Kidney epithelial cell (primary cell): ENCODE measurements at regions not wholly inside any gene's neighbourhood (a gene's known extent, or its start where the extent isn't known, plus 50 kb on each side); places are given as distances from the start of the nearest gene placed in this dataset.

ENCODE experiments used
- DNase-seq: peaks from one replicate; pipeline ENCODE4 v3.0.0-alpha.2; 2010; ENCODE audit warnings: low read depth
- H3K27me3 ChIP-seq: 2 replicates; pipeline ENCODE4 v1.6.0; 2011; ENCODE audit warnings: low read length; ENCODE audit not compliant: control insufficient read depth, insufficient read depth
- H3K36me3 ChIP-seq: 2 replicates; pipeline ENCODE4 v1.5.1; 2011; ENCODE audit warnings: low read length; ENCODE audit not compliant: control insufficient read depth, insufficient read depth
- H3K4me3 ChIP-seq: 2 replicates; pipeline ENCODE4 v1.5.1; 2011; ENCODE audit warnings: low read depth, mild to moderate bottlenecking, control low read depth, low read length
- TF ChIP-seq, protein P1 (sequence below): IDR thresholded peaks from 2 replicates; pipeline ENCODE4 v1.5.1; 2011; ENCODE audit warnings: mild to moderate bottlenecking, moderate library complexity, low read length, control low read depth, inconsistent platforms; ENCODE audit not compliant: insufficient read depth, poor library complexity, severe bottlenecking

DNA sequence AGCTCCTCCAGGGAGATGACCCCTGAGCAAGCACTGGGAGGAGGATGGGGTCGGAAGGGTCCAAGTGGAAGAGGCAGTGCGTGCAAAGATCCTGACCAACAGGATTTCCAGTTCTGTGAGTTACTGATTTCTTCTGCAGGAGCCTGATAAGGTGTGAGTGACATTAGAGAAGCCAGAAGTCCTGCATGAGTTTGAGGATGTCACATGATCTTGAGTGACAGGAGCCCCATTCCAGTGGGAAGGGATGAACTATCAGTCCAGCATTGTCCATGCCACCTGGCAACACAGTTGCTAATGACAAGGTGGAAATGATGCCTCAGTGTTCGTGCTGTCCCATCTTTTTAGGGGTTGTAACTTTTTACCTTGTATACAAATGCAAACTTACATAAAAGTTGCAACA is 285.1 kb upstream of the HDAC4 start:
- no peak for DNase-seq
- Histone ChIP-seq H3K4me3 (no peak overlapping the region), H3K36me3 (no peaks in the 10 kb centered on the region), H3K27me3 (peaks cover 4% of the 10 kb centered on the region)
- TF ChIP-seq, protein P1, sequence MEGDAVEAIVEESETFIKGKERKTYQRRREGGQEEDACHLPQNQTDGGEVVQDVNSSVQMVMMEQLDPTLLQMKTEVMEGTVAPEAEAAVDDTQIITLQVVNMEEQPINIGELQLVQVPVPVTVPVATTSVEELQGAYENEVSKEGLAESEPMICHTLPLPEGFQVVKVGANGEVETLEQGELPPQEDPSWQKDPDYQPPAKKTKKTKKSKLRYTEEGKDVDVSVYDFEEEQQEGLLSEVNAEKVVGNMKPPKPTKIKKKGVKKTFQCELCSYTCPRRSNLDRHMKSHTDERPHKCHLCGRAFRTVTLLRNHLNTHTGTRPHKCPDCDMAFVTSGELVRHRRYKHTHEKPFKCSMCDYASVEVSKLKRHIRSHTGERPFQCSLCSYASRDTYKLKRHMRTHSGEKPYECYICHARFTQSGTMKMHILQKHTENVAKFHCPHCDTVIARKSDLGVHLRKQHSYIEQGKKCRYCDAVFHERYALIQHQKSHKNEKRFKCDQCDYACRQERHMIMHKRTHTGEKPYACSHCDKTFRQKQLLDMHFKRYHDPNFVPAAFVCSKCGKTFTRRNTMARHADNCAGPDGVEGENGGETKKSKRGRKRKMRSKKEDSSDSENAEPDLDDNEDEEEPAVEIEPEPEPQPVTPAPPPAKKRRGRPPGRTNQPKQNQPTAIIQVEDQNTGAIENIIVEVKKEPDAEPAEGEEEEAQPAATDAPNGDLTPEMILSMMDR = no peak

DNA sequence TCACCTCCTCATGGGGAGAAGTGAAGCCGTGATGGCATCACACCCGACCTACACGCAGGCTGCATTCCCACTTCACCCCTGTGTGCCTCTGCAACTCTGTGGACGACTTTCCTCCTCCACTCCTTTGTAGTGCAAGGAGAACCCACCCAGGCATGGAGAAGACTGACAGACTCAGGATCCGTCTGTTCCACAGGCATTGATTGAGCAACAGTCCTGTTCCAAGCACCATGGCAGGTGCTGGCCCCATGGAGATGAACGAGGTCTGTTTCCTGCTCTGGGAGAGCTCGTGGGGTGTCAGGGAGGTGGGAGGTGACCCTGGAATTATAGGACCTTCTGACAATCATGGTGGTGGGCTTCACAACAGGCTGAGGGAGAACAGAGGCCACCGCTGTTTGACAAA is 284.7 kb upstream of the HDAC4 start:
- TF ChIP-seq, protein P1 = no peak
- Histone ChIP-seq H3K4me3 (no peak overlapping the region), H3K27me3 (peaks cover 4% of the 10 kb centered on the region)

DNA sequence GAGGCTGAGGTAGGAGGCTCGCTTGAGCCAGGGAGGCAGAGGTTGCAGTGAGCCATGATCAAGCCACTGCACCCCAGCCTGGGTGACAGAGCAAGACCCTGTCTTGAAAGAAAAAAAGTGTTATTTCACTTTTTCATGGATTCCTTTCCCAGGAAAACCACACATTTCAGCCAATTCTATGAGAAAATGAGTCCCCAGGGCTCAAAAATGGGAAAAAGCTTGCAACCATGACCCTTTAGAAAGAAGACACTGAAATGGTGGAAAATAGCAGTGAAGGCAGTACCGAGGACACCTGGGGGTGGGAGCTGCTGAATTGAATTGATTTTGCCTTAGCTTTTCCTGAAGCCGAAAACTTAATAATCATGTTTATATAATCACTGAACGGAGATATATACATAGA is 284.2 kb upstream of the HDAC4 start:
- DNase-seq = no peak
- Histone ChIP-seq H3K36me3 (no peaks in the 10 kb centered on the region), H3K27me3 (peaks cover 4% of the 10 kb centered on the region), H3K4me3 (no peak overlapping the region)
- TF ChIP-seq, protein P1 = no peak

More for the DNA sequence above, 284.7 kb upstream of the HDAC4 start:
- DNase-seq = no peak
- H3K36me3 ChIP-seq = no peaks in the 10 kb centered on the region

DNA sequence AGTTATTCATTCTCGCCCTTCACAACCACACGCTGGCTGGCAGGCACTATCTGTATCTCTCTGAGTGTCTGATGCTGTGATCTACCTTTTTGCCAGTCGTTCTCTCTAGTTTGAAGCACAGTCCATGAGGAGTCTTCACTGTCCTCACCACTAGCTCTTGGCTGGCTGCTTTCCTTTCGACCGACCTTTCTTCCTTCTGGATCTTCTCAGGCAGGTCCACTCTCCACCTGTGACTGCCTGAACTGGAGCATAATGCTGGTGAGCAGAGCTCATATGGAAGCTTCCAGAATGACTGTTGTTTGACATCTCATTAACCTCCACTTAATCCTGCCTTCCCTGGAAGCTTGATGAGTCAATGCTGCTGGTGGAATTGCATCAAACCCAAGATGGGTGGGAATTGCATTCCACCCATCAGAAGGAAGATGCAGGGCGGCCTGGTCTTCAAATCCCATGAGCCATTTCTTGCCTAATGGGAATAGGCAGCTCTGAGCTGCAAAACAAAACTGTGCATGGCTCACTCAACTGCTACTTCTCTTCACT is 283.5 kb upstream of the HDAC4 start:
- Histone ChIP-seq H3K36me3 (no peaks in the 10 kb centered on the region), H3K4me3 (no peak overlapping the region), H3K27me3 (peaks cover 4% of the 10 kb centered on the region)
- DNase-seq = no peak
- TF ChIP-seq, protein P1 = no peak

DNA sequence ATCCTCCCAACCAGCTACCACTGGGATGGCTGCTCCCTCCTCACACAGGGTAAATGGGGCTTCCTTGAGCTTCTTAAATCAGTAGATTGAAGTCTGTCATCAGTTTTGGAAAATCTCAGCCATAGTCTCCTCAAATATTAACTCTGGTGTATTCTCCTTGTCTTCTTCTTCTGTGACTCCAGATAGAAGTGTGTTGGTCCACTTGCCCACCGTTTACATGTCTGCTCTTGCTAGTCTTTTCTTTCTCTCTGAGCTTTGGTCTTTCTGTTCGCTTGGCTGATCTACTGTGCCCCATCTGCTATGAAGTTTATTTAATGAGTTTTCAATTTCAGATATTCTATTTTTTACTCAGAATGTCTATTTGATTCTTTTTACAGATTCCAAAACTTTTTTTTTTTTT is 281.7 kb upstream of the HDAC4 start:
- DNase-seq = no peak
- no peaks in the 10 kb centered on the region for H3K27me3 ChIP-seq
- H3K36me3 ChIP-seq = no peaks in the 10 kb centered on the region
- TF ChIP-seq, protein P1 = no peak
- H3K4me3 ChIP-seq = no peak overlapping the region

DNA sequence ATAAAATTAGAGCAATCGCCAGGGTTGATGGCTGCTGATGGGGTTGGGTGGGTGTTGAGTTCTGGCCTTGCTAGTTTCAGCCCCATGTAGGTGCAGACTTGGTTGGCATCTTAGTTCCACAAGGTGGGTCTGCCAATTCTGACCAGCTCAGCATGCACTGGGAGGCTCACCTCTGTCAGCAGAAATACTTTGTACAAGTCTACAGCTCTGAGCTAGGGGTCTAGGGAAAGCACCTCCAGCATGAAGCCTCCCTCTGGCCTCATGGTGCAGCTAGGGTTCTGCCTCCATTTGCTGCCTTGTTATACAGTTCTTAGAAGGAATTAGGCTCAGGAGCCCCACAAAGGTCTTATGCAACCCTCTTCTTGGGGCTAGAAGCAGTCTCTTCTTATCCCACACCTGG is 278.9 kb upstream of the HDAC4 start:
- TF ChIP-seq, protein P1 = no peak
- no peak for DNase-seq
- H3K27me3 ChIP-seq = no peaks in the 10 kb centered on the region
- H3K4me3 ChIP-seq = no peak overlapping the region
- H3K36me3 ChIP-seq = no peaks in the 10 kb centered on the region
